H9 (cell line): ENCODE measurements at regions not wholly inside any gene's neighbourhood (a gene's known extent, or its start where the extent isn't known, plus 50 kb on each side); places are given as distances from the start of the nearest gene placed in this dataset.

ENCODE experiments used
- DNase-seq: peaks from one replicate; pipeline ENCODE4 v3.0.0-alpha.2; 2017
- H2AFZ ChIP-seq: one replicate; pipeline ENCODE4 v1.6.1; 2013; ENCODE audit warnings: mild to moderate bottlenecking, low read length, control low read depth, moderate library complexity
- H2AK5ac ChIP-seq: 2 replicates; pipeline ENCODE4 v1.6.1; 2013; ENCODE audit warnings: low read length, control low read depth, mixed read lengths; ENCODE audit not compliant: insufficient read length
- H2BK120ac ChIP-seq: one replicate; pipeline ENCODE4 v1.6.1; 2013; ENCODE audit warnings: low read depth, mild to moderate bottlenecking, low read length, control low read depth, inconsistent platforms; ENCODE audit not compliant: poor library complexity, severe bottlenecking
- H2BK12ac ChIP-seq: 2 replicates; pipeline ENCODE4 v1.6.1; 2013; ENCODE audit warnings: low read length, control low read depth, mixed read lengths, low read depth; ENCODE audit not compliant: insufficient read length
- H2BK15ac ChIP-seq: 2 replicates; pipeline ENCODE4 v1.6.1; 2013; ENCODE audit warnings: low read depth, low read length, control low read depth
- H2BK20ac ChIP-seq: one replicate; pipeline ENCODE4 v1.6.1; 2013; ENCODE audit warnings: low read depth, mild to moderate bottlenecking, low read length, control low read depth, inconsistent platforms; ENCODE audit not compliant: poor library complexity, severe bottlenecking
- H2BK5ac ChIP-seq: 2 replicates; pipeline ENCODE4 v1.6.1; 2013; ENCODE audit warnings: low read length, control low read depth, mixed read lengths; ENCODE audit not compliant: insufficient read length
- H3K14ac ChIP-seq: 2 replicates; pipeline ENCODE4 v1.6.1; 2013; ENCODE audit warnings: low read length, control low read depth; ENCODE audit not compliant: insufficient read depth
- H3K18ac ChIP-seq: 2 replicates; pipeline ENCODE4 v1.6.1; 2013; ENCODE audit warnings: low read depth, mild to moderate bottlenecking, mixed read lengths, low read length, control low read depth; ENCODE audit not compliant: insufficient read length
- H3K23ac ChIP-seq: 2 replicates; pipeline ENCODE4 v1.6.1; 2013; ENCODE audit warnings: low read length, control low read depth, mixed read lengths, low read depth; ENCODE audit not compliant: insufficient read length
- H3K23me2 ChIP-seq: 2 replicates; pipeline ENCODE4 v1.6.1; 2013; ENCODE audit warnings: low read depth, mild to moderate bottlenecking, mixed read lengths, low read length, control low read depth; ENCODE audit not compliant: insufficient read length, poor library complexity, severe bottlenecking
- H3K27ac ChIP-seq: 2 replicates; pipeline ENCODE4 v1.5.1; 2013; ENCODE audit warnings: low read length, control low read depth, mixed read lengths, low read depth; ENCODE audit not compliant: insufficient read length
- H3K27me3 ChIP-seq: 2 replicates; pipeline ENCODE4 v1.6.1; 2013; ENCODE audit warnings: low read length, control low read depth, inconsistent platforms; ENCODE audit not compliant: insufficient read depth
- H3K4ac ChIP-seq: 2 replicates; pipeline ENCODE4 v1.6.1; 2013; ENCODE audit warnings: low read depth, mild to moderate bottlenecking, control low read depth, inconsistent platforms, low read length, moderate library complexity
- H3K4me1 ChIP-seq: 2 replicates; pipeline ENCODE4 v1.6.1; 2013; ENCODE audit warnings: low read length, control low read depth, inconsistent platforms; ENCODE audit not compliant: insufficient read depth
- H3K4me2 ChIP-seq: 2 replicates; pipeline ENCODE4 v1.6.1; 2013; ENCODE audit warnings: low read length, control low read depth, mixed read lengths; ENCODE audit not compliant: insufficient read length, insufficient read depth
- H3K56ac ChIP-seq: 2 replicates; pipeline ENCODE4 v1.6.1; 2013; ENCODE audit warnings: low read depth, mild to moderate bottlenecking, mixed read lengths, low read length, control low read depth; ENCODE audit not compliant: insufficient read length
- H3K79me1 ChIP-seq: 2 replicates; pipeline ENCODE4 v1.6.1; 2013; ENCODE audit warnings: low read depth, mild to moderate bottlenecking, moderate library complexity, low read length, control low read depth, inconsistent platforms; ENCODE audit not compliant: insufficient read depth, poor library complexity, severe bottlenecking
- H3K79me2 ChIP-seq: 2 replicates; pipeline ENCODE4 v1.6.1; 2013; ENCODE audit warnings: low read length, control low read depth, inconsistent platforms; ENCODE audit not compliant: insufficient read depth
- H3K9ac ChIP-seq: 2 replicates; pipeline ENCODE4 v1.6.1; 2013; ENCODE audit warnings: low read length, control low read depth, mixed read lengths; ENCODE audit not compliant: insufficient read length; ENCODE audit errors: extremely low read depth
- H3K9me3 ChIP-seq: one replicate; pipeline ENCODE4 v1.6.1; 2013; ENCODE audit warnings: low read depth, low read length, inconsistent platforms; ENCODE audit not compliant: control insufficient read depth
- H3T11ph ChIP-seq: one replicate; pipeline ENCODE4 v1.6.1; 2013; ENCODE audit warnings: mild to moderate bottlenecking, low read length, control low read depth, inconsistent platforms
- H4K20me1 ChIP-seq: one replicate; pipeline ENCODE4 v1.6.1; 2013; ENCODE audit not compliant: control insufficient read depth, insufficient read length, insufficient read depth
- H4K5ac ChIP-seq: 2 replicates; pipeline ENCODE4 v1.6.1; 2013; ENCODE audit warnings: low read depth, mild to moderate bottlenecking, mixed read lengths, low read length, control low read depth; ENCODE audit not compliant: insufficient read length
- H4K8ac ChIP-seq: replicated peaks from 2 replicates; pipeline ENCODE4 v1.6.1; 2013; ENCODE audit warnings: low read length, control low read depth, mixed read lengths, low read depth; ENCODE audit not compliant: insufficient read length
- H4K91ac ChIP-seq: 2 replicates; pipeline ENCODE4 v1.6.1; 2013; ENCODE audit warnings: low read depth, mild to moderate bottlenecking, moderate library complexity, mixed read lengths, low read length, control low read depth; ENCODE audit not compliant: insufficient read length
- H3K27ac Mint-ChIP-seq, 3 experiments: 2 replicates in 2 of 3; 3 replicates in 1 of 3; pipeline ENCODE4 v1.8.0; 2020 to 2021; ENCODE audit warnings: mixed read lengths in 3 of 3, mild to moderate bottlenecking in 1 of 3, moderate library complexity in 1 of 3
- H3K27me3 Mint-ChIP-seq: 2 replicates; pipeline ENCODE4 v1.8.0; 2021; ENCODE audit warnings: low read depth, mild to moderate bottlenecking, moderate library complexity, mixed read lengths
- H3K36me3 Mint-ChIP-seq, 3 experiments: 2 replicates in 2 of 3; 3 replicates in 1 of 3; pipeline ENCODE4 v1.8.0; 2020 to 2021; ENCODE audit warnings: low read depth in 3 of 3, mixed read lengths in 3 of 3; ENCODE audit not compliant: insufficient read depth in 1 of 3
- H3K4me1 Mint-ChIP-seq, 2 experiments: 2 replicates each; pipeline ENCODE4 v1.8.0; 2020; ENCODE audit warnings: mixed read lengths in 2 of 2
- H3K4me3 Mint-ChIP-seq, 2 experiments: 2 replicates in 1 of 2; 3 replicates in 1 of 2; pipeline ENCODE4 v1.8.0; 2020 to 2021; ENCODE audit warnings: mild to moderate bottlenecking in 2 of 2, mixed read lengths in 2 of 2, moderate library complexity in 1 of 2
- H3K9me3 Mint-ChIP-seq, 2 experiments: 2 replicates in 1 of 2; 3 replicates in 1 of 2; pipeline ENCODE4 v1.8.0; 2020; ENCODE audit warnings: mild to moderate bottlenecking in 2 of 2, mixed read lengths in 2 of 2, moderate library complexity in 1 of 2
- CTCF ChIP-seq: fragments of 200-600 bp; sonication (generic); conservative IDR thresholded peaks from 3 replicates; pipeline ENCODE4 v1.8.0; 2021; ENCODE audit warnings: antibody characterized with exemption, mild to moderate bottlenecking
- WGBS: extraction: QIAGEN DNeasy Blood & Tissue Kit; methylation state at CpG from one replicate; pipeline ENCODE4 v1.1.7; 2013; ENCODE audit warnings: missing lambda C conversion rate, low lambda C conversion rate, mixed read lengths; ENCODE audit not compliant: insufficient read length; ENCODE audit errors: extremely low coverage; 5-methylcytosine and 5-hydroxymethylcytosine counted together

- peaks cover 0 to 8% (median 2%) of the 10 kb centered on the region in 3 experiments; a peak in 2 of 7 replicates for H3K36me3 Mint-ChIP-seq
- Histone ChIP-seq H3K4me2 (no peak overlapping the region), H2AFZ (no peak overlapping the region), H3K27ac (no peak overlapping the region), H3K4ac (no peak overlapping the region), H2BK20ac (no peak overlapping the region), H3K56ac (no peak overlapping the region), H3K23ac (no peak overlapping the region), H3K14ac (no peak overlapping the region), H3K27me3 (no peaks in the 10 kb centered on the region), H2AK5ac (no peak overlapping the region), H3K23me2 (no peaks in the 10 kb centered on the region), H2BK5ac (no peak overlapping the region), H2BK120ac (no peak overlapping the region), H3K79me2 (no peaks in the 10 kb centered on the region), H3K9ac (no peak overlapping the region), H3K4me1 (no peaks in the 10 kb centered on the region), H4K91ac (no peak overlapping the region), H3K18ac (no peak overlapping the region), H4K8ac (no peak overlapping the region), H2BK15ac (no peak overlapping the region), H3K79me1 (no peaks in the 10 kb centered on the region), H3T11ph (no peak overlapping the region), H4K5ac (no peak overlapping the region), H4K20me1 (no peaks in the 10 kb centered on the region), H3K9me3 (no peaks in the 10 kb centered on the region), H2BK12ac (no peak overlapping the region)
- DNase-seq, result no peak
- WGBS, result no CpG with 5 or more reads among the region's 2 CpGs
- TF ChIP-seq CTCF, result no peak
- peaks cover 7 to 12% of the 10 kb centered on the region in 2 experiments; a peak in 3 of 5 replicates for H3K9me3 Mint-ChIP-seq
- peaks cover 4 to 6% of the 10 kb centered on the region in 2 experiments; a peak in 3 of 4 replicates for H3K4me1 Mint-ChIP-seq
- no peak overlapping the region for H3K27ac Mint-ChIP-seq
- no peaks in the 10 kb centered on the region; the same call in none of the 2 replicates for H3K27me3 Mint-ChIP-seq
- no peak overlapping the region for H3K4me3 Mint-ChIP-seq
Measured at GRCh38 chr7:92973974-92974373, 137.6 kb upstream of the CDK6 start.
